HPDE6-E6E7 (cell line): ENCODE measurements at regions not wholly inside any gene's neighbourhood (a gene's known extent, or its start where the extent isn't known, plus 50 kb on each side); places are given as distances from the start of the nearest gene placed in this dataset.
A peak's percentile ranks its signal among the peaks of the same experiment; 100 is the strongest.
"Not testable (repeated sequence)": the region's sequence is repeated elsewhere in the genome, so short reads cannot be mapped to it uniquely, and the experiment has no call there.

Experiments
- DNase-seq: peaks from one replicate; pipeline ENCODE4 v3.0.0; 2011; ENCODE audit warnings: missing footprints; ENCODE audit errors: extremely low spot score

- DNase-seq: no peak
These were observed 53.7 kb upstream of the SMIM15 start for GRCh38 chr5:61215996-61216395.

- no peak for DNase-seq
These were observed 54.5 kb upstream of the SMIM15 start for GRCh38 chr5:61216741-61217140.

GRCh38 chr5:61217214-61217613 is 54.9 kb upstream of the SMIM15 start:
- no peak for DNase-seq

DNA sequence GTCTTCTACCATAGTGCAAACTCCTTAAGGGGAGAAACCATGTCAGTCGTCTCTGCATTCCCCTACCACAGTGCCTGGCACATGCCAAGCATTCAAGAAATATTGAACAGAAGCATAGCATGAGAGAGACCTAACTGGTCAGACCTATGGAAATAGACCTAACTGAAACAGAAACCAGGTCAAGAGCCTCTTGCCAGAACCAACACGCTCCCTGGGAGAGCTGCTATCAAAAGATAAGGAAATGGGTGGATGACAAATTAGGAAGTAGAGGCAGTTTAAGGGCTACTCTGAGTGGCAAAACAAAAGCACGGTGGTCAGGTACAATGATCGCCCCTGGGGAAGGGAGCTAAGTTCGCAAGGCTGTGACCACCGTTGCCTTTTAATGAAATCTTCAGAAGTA is 66.0 kb upstream of the SMIM15 start:
- DNase-seq: no peak

- DNase-seq: peak; percentile 15
These were observed 66.5 kb upstream of the SMIM15 start for GRCh38 chr5:61228691-61229280.

DNA sequence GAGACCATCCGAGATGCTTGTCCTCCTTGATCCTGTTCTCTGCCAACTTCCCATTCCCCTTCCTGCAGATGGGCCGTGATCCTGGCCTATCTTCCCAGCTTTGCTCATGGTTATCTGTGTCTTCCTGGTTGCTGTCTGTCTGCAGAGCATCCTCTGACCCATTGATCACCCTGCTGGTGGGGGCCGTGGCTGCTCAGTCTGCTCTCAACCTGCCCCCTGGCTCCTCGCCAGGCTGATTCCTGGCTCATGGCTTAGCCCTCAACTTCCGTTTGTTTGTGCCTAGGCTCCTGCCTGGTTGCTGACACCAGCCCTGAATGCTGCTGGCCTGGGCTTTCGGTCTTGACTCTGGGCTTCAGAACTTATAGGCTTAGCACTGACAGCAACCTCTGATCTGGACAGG is 67.1 kb upstream of the SMIM15 start:
- DNase-seq: no peak

DNA sequence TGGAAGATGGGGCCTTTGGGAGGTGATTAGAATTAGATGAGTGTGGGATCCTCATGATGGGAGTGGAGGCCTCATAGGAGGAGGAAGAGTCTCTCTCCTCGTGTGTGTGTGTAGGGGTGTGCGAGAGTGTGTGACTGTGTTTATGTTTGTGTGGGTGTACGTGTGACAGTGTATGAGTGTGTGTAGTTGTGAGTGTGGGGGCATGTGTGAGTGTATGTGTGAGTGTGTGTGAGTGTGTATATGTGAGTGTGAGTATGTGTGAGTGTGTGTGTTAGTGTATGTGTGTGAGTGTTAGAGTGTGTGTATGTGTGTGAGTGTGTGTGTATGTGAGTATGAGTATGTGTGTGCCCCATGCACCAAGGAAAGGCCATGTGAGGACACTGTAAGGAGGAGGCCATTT is 68.2 kb upstream of the SMIM15 start:
- no peak for DNase-seq

GRCh38 chr5:61231813-61232212 is 69.5 kb upstream of the SMIM15 start:
- DNase-seq: no peak

GRCh38 chr5:61232490-61233050 is 70.3 kb upstream of the SMIM15 start:
- DNase-seq: no peak

DNA sequence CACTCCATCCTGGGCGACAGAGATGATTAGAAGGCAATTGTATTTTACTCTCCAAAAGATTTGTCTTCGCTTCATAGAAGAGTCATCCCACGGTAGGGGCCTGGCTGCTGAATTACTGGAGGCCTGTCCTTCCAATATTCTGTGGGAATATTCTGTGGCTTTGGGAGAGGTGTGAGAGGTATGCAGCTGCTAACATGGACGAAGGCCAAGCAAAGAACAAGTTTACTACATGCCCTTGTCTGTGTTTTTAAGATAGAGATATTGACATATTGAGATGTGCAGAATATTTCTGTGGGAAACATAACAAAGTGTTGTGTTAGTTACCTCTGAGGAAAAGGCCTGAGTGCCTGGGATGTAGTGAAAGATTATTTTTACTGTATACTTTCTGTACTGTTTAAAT is 71.8 kb upstream of the SMIM15 start:
- DNase-seq: no peak

DNA sequence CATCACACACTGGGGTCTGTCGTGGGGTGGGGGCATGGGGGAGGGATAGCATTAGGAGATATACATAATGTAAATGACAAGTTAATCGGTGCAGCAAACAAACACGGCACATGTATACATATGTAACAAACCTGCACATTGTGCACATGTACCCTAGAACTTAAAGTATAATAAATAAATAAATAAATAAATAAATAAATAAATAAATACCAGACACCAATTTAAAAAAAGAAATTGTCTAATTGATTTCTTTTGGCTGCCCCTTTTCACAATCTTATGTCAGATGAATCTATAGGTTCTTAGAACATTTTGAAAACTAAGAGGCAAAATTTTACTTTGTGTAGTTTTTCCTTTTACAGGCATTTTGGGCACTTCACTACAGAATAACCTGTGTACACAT is 74.4 kb upstream of the SMIM15 start:
- DNase-seq: not testable (repeated sequence)

DNA sequence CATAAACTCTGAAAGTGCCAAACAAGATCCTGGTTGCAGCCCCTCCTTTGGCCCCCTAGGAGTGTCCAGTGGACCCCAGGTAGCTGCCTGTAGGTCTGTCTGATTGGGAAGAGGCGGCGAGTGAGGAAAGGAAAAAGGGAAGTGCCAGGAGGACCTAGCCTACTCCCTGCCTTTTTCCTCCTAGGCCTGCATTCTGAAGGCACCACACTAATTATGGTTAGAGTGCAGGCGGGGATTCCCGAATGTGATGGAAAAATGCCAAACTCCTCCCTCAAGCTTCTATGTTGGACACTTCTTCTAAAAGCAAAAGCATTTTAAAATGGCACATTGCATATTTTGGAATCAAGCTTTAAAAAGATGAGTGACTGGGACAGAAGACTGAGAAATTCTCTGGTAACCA is 83.2 kb upstream of the SMIM15 start:
- no peak for DNase-seq

DNA sequence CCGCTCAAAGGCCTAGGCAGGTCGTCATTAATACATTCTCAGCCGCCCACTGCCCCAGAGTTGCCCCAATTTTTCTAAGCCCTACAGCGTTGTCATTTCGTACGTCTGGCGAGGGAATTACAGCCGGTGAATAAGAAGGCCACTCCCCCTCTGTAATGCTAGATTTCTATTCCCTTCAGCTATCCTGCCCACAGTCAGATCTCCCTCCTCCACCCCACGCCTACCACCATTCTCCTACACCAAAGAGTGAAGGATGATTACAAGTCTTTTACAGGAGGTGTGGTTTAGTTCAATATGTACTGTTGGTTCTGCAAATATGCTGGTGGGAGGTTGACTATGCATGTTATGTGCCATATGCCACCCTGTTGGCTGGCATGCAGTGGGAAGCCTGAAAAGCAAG is 83.7 kb upstream of the SMIM15 start:
- DNase-seq: no peak

GRCh38 chr5:61246768-61247307 is 84.6 kb upstream of the SMIM15 start:
- DNase-seq: no peak

DNA sequence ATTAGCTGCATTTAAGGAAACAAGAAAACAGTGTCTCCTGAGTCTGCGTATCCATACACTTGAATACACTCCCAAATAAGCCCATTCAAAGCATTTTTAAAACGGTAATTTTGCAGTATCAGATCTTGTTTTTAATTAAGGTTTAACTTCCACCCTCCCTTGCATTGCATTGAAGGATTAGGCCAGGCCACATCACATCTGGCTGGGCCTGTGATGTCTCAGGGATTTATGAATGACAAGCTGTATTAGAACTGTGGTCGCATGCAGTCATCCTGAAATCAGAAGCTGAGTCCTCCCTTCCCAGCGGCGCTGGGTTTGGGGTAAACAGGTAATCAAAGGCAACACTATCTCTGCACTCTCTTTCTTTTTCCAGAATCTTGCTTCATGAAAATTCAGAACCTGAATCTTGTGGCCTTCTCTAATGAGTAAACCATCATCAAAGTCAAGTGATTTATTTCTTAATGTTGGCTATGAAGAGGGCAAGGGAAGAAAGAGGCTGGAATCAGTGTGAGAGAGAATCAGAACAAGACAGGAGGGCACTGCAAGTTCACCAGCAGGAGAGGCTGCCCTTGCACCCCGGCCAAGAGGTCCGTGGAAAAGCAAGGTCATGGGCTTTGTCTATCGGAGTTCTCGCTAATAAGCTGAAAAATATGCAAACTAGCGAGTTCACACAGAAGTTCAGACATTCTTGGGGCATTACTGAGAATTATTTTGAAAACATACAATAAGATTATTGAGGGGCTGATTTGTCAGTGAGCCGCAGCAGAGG is 80.0 kb upstream of the ZSWIM6 start:
- no peak for DNase-seq

DNA sequence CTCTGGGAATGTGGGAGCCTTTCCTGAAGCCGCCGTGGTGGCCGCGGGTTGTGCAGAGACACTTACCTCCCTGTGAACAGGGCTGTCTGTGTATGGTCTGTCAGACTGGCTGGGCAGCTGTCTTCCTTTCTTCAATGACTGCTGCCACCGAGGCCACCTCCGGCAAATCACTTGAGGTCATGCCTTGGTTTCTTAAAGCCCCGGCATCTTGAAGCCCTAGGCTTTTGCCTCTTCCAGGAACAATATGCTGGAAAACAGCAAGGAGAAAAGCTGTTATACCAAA is 79.5 kb upstream of the ZSWIM6 start:
- DNase-seq: no peak

GRCh38 chr5:61253547-61253946 is 78.5 kb upstream of the ZSWIM6 start:
- no peak for DNase-seq

DNA sequence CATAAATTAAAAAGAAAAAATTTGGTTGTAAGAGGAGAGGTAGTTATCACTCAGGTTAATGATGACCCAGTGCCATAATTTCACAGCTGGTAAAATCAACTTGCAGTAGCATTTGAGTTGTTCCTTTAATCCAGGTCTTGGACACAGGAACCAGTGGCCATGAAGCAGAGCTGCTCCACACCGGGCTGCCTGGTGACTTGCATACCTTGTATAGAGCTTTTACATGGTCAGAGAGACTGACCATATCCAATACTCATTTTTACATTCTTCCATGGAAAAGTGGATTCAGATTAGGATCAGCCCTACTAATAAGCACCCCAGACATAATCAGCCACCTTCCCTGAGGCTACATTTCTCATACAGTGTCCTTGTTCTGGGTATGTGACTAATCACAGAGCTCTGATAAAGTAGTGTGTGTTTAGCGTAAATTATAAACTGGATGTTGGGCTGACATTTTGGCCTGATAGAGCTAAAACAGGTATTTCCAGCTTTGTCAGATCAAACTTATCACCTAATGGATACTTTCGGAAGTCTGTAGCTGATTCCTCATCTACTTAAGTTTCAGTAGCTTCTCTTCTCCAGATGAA is 77.0 kb upstream of the ZSWIM6 start:
- peak; percentile 36 for DNase-seq

- DNase-seq: no peak
These were observed 75.6 kb upstream of the ZSWIM6 start for GRCh38 chr5:61256474-61256873.

DNA sequence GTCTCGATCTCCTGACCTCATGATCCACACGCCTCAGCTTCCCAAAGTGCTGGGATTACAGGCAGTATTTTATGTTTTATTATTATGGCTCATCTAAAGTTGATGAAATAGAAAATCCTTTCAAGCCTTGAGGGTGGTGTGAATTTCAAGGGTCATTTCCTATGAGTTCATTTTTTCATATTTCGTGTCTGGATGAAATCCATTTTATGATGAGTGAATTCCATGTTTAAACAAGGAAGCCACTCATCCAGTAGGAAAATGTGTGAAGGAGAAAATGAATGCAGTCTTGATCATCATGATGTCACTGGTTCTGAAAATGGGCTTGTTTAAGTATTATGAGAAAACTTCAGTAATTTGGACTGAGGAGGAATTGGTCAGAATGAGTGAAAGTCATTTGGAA is 74.6 kb upstream of the ZSWIM6 start:
- DNase-seq: no peak

- DNase-seq: no peak
These were observed 70.9 kb upstream of the ZSWIM6 start for GRCh38 chr5:61261136-61261535.

DNA sequence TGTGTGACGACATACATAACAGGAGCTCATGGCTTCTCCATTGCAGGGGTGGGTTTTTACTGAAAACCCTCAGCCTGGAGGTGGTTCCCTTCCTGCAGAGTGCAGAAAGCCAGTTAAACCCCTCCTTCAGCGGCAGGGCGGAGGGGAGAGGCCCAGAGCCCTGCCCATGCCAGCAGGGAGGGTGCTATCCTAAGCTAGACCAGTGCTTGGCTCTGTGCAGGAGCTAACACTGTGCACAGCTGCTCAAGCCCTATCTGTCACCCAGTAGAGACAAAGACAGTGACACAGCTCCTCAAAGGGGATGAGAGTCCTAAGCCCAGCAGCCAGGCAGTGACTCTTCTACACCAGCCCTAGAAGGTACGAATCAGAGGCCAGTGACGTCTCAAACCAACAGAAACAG is 70.0 kb upstream of the ZSWIM6 start:
- no peak for DNase-seq

DNA sequence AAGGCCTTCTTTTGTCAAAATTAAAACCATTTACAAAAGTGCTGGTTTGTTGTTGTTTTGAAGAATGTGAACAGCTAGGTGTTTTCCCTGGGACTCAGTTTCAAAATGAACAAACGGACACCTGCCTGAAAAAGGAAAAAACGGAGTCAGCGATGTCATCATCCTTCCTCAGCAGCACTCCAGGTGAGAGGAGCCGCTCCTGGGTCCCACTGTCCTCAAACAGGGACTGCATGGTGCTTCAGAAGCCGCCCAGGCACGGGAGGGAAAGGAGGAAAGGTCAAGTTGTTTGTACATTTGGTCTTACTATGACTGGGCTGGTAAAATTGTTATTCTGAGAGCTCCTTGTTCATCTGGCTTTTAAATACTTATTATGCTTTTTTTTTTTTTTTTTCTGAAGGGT is 69.0 kb upstream of the ZSWIM6 start:
- DNase-seq: no peak
